EH (cell line): ENCODE measurements at regions not wholly inside any gene's neighbourhood (a gene's known extent, or its start where the extent isn't known, plus 50 kb on each side); places are given as distances from the start of the nearest gene placed in this dataset.

Source experiments
- DNase-seq: peaks from one replicate; pipeline ENCODE4 v3.0.0-alpha.2; 2015; ENCODE audit warnings: low read depth

GRCh38 chr14:44297437-44297836 is 209.6 kb downstream of the FSCB start:
- DNase-seq, result no peak

DNA sequence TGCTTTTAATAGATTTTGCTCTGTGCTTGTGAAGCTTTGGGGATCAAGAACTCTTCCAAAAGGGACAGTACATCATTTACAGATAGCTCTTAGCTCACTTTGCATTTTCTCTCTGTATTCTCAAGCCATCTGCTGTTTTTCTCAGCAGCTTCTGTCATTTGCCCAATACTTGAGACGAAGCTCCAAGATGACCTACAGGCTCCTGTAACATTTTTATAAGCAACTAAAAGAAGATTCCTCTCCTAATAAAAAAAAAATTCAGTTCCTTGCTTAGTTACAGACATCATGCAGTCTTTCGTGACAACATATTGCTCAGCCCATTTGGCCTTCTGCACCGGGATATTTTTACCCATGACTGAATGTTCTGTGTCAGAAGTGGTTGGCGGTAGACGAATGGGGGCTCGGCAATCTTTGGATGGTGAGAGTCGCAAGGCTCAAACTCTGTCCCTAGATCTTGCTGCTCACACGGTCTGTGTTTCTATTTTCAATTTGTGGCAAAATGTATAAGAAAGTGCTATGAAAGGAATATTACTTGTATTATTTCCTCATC is 215.6 kb downstream of the FSCB start:
- no peak for DNase-seq

DNA sequence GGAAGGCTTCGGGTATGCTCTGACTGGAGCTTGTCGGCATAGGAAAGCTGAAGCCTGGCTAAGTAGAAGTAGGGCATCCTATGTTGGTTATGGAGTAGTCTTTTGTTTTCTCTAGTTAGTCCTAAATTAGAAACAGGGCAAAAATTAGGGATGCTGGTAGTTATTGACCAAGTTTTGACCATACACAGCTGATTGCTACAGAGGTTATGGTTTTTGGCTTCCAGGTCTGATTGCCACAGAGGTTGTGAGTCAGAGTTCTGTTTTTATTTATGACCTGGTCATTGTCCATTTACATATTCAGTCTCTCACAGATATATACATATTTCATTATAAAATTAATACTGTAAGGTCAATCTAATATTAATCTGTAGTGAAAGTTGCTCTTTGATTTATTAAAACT is 219.2 kb downstream of the FSCB start:
- DNase-seq, result no peak

DNA sequence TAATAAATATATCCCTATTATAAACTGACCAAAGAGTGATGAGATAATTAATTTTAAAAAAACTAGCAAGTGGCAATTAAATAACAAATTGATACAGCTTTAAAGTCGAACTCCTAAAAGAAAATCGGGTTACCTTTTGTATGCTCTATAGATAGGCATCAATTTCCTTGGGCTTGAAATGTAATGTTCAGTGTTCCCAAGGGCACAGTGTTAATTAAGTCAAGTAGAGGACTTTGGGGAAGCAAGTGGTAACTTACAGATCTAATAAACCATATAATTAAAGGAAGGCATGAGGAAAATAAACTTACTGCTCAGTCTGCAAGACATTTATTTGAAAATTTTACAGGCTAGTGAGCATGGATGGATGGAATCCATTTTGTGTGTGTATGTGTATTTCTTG is 220.9 kb downstream of the FSCB start:
- DNase-seq, result no peak

- DNase-seq, result no peak
Observed at GRCh38 chr14:44283836-44284235, 223.2 kb downstream of the FSCB start.

- DNase-seq, result no peak
Observed at GRCh38 chr14:44279357-44279756, 227.7 kb downstream of the FSCB start.

- DNase-seq, result no peak
Observed at GRCh38 chr14:44271637-44272036, 235.4 kb downstream of the FSCB start.

DNA sequence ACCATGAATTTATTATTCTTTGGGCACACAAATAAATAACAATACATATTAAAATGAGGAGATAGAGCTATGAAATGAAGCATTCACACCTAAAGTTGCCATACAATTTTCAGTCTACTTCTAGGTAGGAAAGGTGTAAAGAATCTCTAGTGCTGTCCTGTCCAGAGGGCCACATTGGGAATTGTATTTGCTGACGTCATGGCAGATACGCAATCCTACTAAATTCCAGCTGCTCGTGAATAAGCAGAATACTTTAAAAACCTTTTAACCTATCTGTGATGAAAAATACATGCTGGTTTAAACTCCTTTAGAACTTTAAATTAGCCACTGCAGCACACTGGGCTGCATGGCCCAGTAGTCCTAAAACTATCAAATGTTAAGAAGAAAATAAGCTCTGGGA is 236.1 kb downstream of the FSCB start:
- no peak for DNase-seq

GRCh38 chr14:44265246-44265645 is 241.8 kb downstream of the FSCB start:
- DNase-seq, result no peak

DNA sequence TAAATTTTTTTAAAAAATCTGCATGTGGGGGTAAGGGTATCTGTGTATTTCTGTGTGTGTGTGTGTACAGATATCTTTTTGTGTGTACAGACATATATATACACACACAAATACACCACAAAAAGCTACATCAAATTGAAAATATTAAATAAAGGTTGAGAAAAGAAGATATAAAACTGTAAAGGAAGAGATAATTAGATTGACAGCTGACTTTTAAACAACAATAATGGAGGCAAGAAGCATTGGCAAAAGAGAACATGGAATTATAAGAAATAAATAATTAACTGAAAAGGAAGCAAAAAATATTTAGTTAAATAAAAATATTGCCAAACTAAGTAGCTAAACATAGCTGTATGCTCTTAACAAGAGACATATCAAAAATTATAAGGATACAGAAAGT is 291.4 kb downstream of the FSCB start:
- no peak for DNase-seq

- no peak for DNase-seq
Observed at GRCh38 chr14:44211718-44212117, 295.4 kb downstream of the FSCB start.

DNA sequence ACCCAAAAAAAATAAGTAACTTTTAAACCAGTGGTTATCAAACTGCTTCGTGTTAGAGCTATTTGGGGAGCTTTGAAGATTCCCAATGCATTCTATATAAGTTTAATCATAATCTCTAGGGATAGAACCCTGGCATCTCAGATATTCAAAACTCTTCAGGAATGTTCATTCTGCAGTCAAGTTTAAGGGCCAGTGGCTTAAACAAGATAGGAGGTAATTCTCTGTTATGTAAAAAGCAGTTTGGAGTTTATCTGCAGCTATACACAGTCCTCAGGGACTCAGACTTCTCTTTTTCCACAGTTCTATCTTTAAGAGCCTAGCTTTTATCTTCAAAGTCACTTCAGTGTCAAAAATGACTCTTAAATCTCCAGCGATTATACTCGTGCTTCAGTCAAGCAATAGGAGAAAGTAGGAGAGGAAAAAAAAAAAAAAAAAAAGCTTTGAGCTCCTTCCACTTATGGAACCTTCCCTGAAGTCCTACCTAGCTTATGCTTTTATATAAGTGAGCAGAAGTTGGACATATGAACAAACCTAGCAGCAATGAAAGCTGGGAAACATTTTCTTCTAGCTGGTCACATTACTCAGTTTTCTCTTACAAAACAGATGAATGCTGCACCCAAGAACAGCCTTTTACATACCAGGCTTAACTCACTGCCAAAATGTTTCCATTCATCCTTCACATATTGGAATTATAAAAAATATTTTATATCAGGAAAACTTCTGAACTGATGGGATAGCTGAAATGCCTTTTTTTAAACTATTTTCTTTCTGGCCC is 302.8 kb downstream of the FSCB start:
- DNase-seq, result no peak

GRCh38 chr14:44180975-44181374 is 326.1 kb downstream of the FSCB start:
- no peak for DNase-seq

DNA sequence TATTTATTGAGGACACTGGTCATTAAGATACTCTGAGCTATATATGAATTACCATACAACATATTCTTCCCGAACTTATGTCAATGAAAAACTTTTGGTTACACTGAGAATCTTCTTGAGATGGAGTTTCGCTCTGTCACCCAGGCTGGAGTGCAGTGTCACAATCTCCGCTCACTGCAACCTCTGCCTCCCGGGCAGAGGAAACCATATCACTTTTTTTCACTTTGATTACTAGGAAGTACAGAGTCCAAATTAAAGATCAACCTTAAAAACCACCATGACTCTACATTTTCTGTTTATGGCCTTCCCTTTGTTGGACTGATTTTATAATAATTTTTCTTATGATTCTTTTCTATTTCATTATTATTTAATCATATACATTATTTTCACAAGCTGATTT is 336.5 kb downstream of the FSCB start:
- DNase-seq, result no peak

- DNase-seq, result no peak
Observed at GRCh38 chr14:44170101-44170500, 337.0 kb downstream of the FSCB start.

DNA sequence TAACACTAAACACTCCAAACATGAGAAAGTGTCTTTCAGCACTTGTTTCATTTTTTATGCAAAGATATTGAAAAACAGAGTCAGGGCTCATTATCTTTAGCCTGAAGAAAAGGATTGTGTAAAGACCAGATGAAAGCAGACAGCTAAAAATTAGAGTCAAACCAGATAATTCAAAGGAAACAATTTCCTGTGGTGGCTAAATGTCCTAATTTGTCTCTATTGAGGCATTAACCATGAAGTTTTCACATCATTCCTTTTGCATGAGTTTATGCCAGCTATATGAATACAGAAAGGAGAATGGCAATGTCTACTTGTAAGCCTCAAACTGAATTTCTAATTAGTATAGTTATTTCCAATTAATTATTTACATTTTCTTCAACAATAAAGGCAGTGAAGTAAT is 338.5 kb downstream of the FSCB start:
- no peak for DNase-seq

GRCh38 chr14:44166611-44167010 is 340.5 kb downstream of the FSCB start:
- DNase-seq, result no peak

DNA sequence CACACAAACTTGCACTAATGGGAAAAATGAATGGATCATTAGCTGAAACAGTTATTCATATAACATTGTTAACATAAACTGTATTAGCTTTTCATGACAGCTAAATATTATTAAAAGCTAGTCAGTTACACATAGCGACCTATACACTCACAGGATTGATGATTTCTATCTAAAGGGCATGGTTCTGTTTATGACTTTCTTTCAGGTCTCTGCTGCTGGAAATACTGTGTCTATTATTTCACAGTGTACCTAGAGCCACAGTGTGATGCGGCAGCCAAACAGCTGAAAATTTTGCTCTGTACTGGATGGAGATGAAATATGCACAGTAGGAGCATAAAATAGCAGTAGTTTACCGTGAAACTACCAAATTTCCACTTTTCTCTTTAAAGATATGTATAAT is 341.1 kb downstream of the FSCB start:
- no peak for DNase-seq

GRCh38 chr14:44165286-44165685 is 341.8 kb downstream of the FSCB start:
- no peak for DNase-seq

- DNase-seq, result no peak
Observed at GRCh38 chr14:44163946-44164345, 343.1 kb downstream of the FSCB start.

- DNase-seq, result no peak
Observed at GRCh38 chr14:44162197-44162596, 344.9 kb downstream of the FSCB start.

DNA sequence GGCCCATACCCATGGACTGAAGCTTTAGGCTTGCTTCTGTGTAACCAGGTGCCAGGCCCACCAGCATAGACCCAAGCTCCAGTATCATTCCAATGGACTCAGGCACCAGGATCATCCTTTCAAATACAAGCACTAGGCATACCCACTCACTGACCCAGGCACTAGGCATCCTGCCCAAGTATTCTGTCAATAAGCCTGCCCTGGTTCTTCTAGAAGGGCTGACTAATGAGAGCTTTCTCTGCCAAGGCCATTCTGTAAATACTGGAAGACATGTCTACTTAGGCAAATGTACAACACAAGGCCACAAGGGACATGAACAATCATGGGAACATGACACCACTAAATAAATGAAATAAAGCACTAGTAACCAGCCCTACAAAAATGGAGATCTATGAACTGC is 352.2 kb downstream of the FSCB start:
- DNase-seq, result no peak

DNA sequence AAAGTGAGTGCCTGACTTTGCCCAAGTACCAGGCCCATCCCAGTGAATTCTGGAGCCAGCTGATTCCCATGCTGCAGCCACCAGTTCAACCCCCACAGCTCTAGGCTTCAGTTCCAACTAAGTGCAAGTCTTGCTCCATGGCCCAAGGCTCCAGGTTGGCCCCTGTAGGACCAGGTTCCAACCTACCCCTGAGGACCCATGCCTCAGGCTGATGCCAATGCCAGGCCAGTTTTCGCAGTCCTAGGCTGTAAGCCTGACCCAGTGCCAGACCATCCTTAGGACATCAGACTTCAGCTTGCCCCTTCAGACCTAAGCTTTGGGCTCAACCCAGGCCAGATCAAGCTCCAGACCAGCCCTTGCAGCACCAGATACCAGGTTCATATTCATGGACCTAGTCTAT is 352.6 kb downstream of the FSCB start:
- DNase-seq, result no peak

DNA sequence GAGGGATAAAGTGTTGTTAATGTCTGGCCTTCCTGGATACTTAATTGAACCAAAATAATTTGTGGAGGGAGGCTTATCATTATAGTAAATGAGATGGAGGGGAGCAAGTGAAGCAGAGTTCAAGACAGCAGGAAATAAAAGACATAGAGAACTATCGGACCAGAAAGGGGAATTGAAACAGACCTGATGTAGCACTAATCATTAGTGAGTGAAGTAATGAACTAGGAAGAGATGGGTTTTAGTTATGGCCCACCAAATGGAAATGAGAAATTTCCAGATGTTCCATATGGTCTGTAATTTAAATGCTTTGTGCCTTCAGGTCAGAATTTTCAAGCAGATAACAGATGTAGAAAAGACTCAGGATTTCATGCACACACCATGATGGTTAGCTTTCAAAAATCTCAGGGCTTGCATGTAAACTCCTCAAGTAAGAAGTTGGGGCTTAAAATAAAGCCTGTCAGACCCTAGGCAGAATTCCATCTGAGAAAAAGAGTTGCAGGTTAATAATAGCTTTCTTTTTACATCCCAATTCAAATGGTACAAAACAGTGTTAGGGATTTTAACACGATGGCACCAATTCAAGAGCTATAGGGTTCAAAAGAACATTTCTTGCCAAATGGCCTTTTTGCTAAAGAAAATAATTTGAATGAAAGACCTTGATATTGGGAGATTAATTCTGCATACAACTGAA is 355.8 kb downstream of the FSCB start:
- DNase-seq, result no peak
